GM12875 (cell line): ENCODE measurements at regions not wholly inside any gene's neighbourhood (a gene's known extent, or its start where the extent isn't known, plus 50 kb on each side); places are given as distances from the start of the nearest gene placed in this dataset.

Experiments used
- H3K4me3 ChIP-seq: one replicate; pipeline ENCODE4 v1.5.1; 2011; ENCODE audit warnings: low read depth, low read length, control low read depth
- TF ChIP-seq, protein P1 (sequence below): IDR thresholded peaks from 2 replicates; pipeline ENCODE4 v1.5.1; 2011; ENCODE audit warnings: low read depth, mild to moderate bottlenecking, control low read depth, inconsistent platforms, low read length, moderate library complexity, borderline replicate concordance; ENCODE audit not compliant: insufficient read depth

DNA sequence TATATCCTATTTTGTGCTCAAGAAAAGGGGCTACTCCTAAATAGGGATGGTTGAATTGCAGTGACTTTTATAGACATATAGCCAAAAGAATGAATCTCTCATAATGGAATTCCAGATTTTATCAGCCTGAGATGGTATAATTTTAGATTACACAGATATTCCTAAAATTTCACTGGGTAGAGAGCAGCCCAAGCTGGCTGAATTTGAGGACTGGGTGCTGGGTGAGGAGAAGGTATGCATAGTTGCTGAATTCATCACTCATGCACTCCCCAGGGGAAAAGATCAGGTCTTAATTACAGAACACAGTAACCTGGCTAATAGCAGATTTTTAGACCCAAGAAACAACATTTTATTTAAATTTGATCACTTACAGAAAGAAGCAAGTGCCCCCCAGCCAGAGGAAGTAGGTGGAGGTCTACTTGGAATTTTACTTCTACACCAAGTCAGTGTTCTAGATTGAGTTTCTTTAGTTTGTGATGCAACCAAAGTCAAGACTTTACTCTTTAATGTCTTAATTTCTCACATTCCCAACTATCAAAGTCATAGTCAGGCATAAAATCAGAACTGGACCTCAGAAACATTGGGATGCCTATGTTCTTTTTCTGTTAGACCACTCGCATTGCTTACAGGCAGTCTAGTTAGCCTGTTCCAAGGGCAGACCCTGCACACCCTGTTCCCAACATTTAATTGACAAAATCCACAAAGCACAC, 337.4 kb upstream of the PODXL start:
- TF ChIP-seq, protein P1, sequence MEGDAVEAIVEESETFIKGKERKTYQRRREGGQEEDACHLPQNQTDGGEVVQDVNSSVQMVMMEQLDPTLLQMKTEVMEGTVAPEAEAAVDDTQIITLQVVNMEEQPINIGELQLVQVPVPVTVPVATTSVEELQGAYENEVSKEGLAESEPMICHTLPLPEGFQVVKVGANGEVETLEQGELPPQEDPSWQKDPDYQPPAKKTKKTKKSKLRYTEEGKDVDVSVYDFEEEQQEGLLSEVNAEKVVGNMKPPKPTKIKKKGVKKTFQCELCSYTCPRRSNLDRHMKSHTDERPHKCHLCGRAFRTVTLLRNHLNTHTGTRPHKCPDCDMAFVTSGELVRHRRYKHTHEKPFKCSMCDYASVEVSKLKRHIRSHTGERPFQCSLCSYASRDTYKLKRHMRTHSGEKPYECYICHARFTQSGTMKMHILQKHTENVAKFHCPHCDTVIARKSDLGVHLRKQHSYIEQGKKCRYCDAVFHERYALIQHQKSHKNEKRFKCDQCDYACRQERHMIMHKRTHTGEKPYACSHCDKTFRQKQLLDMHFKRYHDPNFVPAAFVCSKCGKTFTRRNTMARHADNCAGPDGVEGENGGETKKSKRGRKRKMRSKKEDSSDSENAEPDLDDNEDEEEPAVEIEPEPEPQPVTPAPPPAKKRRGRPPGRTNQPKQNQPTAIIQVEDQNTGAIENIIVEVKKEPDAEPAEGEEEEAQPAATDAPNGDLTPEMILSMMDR, result no peak
- no peak overlapping the region for H3K4me3 ChIP-seq

DNA sequence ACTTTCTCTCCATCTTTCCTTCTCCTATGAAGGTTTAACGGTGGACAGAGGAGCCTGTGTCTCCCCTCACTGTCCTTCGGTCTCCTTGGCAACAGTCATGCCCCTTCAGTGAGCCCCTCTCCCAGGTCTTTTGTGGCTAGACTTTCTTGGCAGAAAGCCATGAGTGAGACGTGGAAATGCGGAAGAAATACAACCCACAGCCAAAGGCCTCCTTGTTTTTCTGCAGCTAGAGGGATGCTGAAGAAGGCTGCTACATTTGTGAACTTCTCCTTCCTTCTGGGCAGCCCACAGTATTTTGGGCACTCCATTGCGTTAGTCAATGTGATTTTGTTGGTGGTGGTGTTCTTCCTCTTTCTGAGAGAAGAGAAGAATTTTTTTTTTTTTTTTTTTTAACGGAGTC, 333.7 kb upstream of the PODXL start:
- TF ChIP-seq, protein P1, result no peak
- H3K4me3 ChIP-seq, result no peak overlapping the region

DNA sequence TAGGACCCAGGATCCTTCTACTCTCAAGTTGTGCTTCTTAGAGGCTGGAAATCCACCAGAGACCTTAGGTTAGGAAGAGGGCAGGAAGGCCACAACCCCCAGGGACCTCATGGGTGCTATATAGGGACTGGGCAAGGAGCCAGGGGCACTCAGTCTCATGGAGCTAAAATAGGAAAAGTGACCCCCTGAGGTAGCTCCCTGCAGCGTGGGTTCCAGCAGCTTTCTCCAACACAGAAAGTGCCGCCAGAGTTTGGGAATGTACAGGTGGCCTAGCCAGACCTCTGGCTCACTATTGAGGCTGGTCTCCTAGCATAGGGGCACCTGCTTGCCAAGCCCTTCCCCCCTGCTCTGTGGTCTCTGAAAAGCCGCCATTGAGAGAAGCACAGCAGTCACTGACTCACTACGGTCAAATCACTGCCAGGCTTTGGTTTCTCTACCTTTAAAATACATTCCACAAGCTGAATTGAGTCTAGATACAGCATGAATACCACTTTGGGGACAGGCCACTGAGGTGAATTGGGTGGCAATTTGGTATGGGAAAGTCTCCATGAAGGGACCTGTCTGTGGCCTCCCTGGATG, 333.2 kb upstream of the PODXL start:
- TF ChIP-seq, protein P1, result no peak
- no peak overlapping the region for H3K4me3 ChIP-seq

DNA sequence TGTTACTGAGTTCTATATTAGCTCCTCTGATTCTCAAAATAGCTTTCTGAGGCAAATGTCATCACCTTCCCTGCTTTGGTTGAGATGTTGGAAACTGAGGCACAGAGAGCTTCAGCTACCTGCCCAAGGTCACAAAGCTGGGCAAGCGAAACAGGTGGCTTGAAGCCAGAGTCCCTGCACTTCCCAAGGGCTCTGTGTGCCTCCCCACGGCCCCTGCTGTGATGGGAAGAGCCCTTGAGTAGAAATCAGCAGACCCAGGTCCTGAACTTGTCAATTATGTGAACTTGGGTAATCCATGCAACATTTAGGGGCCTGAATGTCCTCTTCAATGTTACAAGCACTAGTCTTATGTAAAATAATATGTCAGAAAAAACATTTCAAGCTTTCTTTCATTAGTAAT, 327.3 kb upstream of the PODXL start:
- TF ChIP-seq, protein P1, result no peak
- no peak overlapping the region for H3K4me3 ChIP-seq

DNA sequence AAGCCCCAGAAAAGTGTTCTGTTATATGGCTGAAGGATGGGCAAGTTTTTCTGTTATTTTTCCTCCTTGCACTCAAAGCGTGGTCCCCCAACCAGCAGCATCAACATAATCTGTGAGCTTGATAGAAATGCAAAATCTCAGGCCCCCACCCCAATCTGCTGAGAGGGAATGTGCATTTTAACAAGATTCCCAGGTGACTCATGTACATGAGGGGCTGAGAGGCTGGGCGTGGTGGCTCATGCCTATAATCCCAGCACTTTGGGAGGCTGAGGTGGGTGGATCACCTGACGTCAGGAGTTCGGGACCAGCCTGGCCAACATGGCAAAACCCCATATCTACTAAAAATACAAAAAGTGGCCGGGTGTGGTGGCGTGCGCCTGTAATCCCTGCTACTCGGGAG, 326.8 kb upstream of the PODXL start:
- TF ChIP-seq, protein P1, result no peak
- no peak overlapping the region for H3K4me3 ChIP-seq

DNA sequence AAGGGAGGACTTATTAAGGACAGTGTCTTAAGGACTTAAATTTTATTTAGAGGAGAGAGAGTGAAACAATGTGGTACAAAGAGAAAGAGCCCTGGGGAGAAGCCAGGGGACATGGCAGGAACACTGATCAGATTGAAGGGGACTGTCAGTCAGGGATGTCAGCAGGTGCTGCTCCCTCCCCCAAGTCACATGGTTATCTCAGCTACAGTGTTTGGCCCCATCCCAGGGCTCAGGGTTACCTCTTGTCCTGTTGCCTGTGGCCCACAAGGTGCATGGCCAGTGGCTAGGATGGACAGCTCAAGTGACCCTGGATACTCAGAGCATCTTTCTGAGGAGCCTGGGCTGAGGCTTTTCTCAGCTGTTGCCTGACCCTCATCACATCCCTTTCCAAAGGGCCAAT, 325.9 kb upstream of the PODXL start:
- no peak overlapping the region for H3K4me3 ChIP-seq
- TF ChIP-seq, protein P1, result no peak

DNA sequence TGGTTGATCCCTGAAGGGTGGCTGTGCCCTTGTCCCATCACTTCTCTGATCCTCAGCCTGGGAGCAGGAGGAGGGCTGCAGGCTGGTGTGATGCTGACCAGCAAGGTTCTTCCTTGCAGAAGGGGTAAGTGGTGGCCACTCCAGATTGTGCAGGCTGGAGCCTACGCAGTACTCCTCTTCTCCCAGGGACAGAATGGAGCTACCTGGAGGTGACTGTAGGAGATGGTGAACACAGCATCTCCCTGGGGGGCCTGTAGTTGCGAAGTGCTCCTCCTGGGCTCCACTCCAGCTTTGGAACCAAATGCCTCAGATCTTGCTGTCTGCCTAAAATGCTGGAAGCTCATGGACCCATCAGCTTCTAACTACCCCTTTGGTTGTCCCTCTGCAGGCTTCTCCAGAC, 323.6 kb upstream of the PODXL start:
- no peak overlapping the region for H3K4me3 ChIP-seq
- TF ChIP-seq, protein P1, result no peak
